CD4-positive, alpha-beta T cell treated with Interleukin-2 at 100 ng/mL for 4 hours (primary cell): ENCODE measurements at regions not wholly inside any gene's neighbourhood (a gene's known extent, or its start where the extent isn't known, plus 50 kb on each side); places are given as distances from the start of the nearest gene placed in this dataset.
"Not testable (repeated sequence)": the region's sequence is repeated elsewhere in the genome, so short reads cannot be mapped to it uniquely, and the experiment has no call there.

Source experiments
- DNase-seq: peaks from one replicate; pipeline ENCODE4 v3.0.0-alpha.2; 2020; ENCODE audit warnings: low spot score

DNA sequence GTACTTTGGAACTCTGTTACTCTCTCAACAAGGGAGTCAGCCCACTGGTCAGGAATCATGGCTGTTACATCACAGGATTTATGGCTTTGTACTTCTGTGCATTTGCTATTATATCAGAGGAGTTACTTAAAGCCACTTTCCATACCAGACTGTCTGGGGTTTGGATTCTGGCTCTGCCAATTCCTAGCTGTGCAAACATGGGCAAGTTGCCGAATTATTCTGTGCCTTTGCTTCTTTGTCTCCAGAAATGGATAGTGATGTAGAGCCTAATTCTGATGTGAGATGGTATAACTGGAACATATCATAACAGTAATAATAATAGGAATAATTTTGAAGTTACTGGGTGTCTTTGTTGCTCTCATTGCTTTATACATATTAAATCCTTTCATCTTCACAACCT lies 1047.3 kb upstream of the SEMA6A start:
- no peak for DNase-seq

DNA sequence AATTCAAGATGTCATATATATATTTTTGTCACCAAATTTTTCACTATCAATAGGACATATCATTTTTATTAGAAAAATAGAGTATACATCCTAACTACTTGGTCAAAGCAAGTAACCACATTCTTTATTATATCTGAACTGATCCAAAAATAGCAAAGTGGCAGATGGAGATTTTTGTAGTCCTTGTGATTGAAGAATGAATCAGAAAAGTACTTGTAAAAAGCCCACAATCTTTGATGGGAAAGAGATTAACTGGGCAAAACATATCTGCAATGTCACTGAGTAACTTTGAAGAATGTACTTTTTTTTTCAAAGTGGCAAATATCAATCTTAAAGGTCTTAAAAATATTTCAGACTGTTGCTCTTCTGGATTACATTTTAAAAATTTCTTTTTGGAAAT lies 1040.6 kb upstream of the SEMA6A start:
- DNase-seq, result no peak

DNA sequence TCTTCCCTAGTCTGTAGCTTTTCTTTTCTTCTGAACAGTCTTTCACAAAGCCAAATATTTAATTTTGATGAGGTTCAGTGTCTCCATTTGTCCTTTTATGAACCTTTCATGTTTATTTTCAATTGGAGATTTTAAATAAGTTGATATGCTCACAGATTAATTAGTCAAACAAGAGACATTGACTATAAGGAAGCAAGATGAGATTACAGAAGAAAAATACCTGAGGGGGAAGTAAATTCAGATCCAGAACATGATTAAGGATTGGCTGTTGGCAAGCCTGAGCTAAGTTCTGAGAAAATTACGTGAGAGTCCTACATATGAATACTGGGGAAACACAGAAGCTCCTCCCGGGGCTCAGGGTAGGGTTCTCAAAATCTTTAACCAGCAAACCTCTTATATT lies 1039.8 kb upstream of the SEMA6A start:
- DNase-seq, result no peak

DNA sequence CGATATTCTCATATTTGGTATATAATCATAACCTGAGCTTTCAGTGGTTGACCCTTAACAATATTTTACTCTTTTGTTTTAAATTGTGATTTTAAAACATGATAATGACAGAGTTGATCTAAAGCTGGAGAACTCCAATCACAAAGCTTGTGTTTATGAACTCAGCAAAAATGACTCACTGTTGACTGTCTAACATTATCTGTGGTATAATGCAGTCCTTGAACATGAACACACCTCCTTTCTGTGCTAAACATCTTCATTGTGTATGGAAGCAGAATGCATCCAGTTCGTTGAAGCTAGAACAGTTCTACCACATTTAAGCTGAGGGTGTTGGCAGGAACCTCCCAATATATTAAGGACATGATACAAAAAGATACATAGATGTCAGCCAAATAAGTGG lies 1030.2 kb upstream of the SEMA6A start:
- no peak for DNase-seq

DNA sequence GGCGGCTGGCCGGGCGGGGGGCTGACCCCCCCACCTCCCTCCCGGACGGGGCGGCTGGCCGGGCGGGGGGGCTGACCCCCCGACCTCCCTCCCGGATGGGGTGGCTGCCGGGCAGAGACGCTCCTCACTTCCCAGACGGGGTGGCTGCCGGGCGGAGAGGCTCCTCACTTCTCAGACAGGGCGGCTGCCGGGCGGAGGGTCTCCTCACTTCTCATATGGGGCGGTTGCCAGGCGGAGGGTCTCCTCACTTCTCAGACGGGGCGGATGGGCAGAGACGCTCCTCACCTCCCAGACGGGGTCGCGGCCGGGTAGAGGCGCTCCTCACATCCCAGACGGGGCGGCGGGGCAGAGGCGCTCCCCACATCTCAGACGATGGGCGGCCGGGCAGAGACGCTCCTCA lies 1025.2 kb upstream of the SEMA6A start:
- not testable (repeated sequence) for DNase-seq

DNA sequence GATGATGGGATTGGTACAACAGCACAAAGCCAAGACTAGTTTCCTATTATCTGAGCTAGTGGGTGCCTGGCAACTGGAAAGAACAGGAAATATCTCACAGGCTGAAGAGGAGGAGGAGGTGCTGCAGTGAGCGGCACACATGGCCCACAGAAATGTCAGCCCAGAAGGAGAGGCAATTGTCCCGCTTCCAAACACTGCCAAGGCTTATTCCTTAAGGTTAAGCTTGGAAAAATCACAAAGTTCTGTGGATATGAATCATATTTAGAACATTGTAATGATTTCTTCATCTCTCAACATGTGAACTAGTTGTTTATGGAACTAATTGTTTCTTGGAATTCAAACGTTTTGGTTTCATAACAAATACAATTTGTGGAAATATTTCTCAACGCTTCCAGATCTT lies 1019.5 kb upstream of the SEMA6A start:
- no peak for DNase-seq

DNA sequence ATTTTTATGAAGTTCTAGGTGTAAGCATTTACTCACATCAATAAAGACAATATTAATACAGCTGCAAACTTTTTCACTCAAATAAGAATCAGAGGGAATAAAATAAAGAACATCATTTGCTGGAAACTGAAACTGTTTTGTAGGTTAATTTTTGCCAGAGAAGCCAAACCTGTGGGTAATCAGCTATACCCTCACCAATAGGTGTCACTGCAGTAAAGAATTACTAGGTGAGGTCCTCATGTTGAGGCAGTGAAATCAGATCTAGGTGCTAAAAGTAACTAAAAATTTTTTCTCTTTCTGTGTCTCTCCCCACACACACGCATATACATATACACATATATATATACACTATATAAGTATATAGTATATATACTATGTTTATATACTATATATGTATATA lies 1016.3 kb upstream of the SEMA6A start:
- no peak for DNase-seq

DNA sequence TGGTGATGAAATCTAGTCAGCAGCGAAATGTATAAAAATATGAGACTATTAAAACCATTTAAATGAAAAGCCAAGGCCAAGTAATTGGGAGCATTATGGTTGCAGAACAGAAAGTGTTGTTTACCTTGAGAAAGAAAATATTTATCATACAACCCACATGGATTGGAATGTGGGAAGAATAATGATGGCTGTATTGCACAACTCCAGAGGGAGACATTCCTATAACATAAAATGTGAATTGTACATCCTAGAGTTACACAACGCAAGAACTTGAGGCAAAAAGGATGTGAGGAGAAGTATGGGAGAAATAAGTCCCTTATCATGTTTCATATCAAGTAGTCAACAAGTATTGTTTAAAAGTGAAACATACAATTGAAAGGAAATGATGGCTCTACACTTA lies 1014.0 kb upstream of the SEMA6A start:
- no peak for DNase-seq

DNA sequence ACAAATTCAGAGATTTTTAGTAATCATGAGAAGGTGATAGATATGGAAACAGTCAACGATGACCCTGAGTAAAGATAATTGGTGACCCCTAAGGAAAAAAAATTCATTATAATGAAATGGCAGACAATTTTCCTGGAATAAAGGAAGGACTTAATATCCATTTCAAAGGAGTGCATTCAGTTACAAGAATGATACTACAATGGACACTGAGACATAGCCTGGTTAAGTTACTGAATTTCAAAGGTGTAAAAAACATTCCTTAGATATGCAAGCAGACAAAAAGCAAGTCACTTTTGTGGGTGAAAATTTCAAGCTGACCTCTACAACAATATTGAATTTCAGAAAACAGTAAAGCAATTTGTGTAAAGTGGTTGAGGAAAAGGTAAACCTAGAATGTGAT lies 1012.5 kb upstream of the SEMA6A start:
- DNase-seq, result no peak

DNA sequence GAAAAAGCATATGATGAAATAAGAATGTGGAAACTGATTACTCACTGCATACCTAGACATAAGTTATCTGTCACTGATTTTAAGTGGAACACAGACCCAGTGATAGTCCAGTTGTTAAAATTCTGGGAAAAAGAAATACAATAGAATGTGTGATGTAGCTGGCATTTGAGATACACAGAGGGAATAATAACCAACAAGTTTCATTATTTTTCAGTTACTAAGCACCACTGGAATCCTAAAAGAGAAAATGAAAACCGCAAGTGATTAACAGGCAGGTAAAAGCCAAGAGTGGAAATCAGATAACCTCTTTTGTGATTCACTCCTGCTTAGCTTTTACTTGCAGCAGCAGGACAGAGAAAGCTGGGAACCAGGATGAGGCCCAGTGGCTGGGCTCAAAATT lies 994.0 kb upstream of the SEMA6A start:
- DNase-seq, result no peak

DNA sequence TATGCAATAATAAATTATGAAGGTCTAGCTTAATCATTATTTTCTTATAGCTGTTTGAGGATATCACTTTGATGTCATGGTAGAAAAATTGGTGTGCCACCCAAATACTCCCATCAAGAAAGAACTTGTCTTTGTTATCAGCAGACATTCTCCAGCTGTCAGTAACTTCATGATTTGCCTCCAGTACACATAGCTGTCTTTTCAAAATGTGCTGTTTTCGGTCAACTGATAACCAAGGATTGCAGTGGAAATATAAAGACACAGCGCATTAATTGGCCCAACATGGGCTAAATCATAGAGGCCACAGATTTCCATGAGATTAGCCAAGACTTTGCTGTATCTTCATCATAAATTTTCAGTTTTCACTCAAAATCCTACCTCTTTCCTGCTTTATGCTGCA lies 993.5 kb upstream of the SEMA6A start:
- DNase-seq, result no peak

DNA sequence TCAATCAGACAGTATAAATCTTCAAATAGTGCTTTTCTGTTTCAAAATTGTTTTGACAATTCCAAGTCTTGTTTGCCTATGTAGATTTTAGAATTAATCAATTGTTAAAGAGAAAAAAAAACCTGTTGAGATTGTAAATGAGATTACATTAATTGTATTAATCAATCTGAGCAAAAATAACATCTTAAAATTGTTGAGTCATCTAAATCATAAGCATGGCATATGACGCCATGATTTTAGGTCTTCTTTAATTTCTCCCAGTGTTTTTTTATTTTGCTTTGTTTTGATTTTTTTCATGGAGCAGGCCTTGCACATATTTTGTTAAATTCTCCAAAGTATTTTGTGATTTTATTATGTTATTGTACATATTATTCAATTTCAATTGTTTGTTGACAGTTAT lies 988.0 kb upstream of the SEMA6A start:
- no peak for DNase-seq

DNA sequence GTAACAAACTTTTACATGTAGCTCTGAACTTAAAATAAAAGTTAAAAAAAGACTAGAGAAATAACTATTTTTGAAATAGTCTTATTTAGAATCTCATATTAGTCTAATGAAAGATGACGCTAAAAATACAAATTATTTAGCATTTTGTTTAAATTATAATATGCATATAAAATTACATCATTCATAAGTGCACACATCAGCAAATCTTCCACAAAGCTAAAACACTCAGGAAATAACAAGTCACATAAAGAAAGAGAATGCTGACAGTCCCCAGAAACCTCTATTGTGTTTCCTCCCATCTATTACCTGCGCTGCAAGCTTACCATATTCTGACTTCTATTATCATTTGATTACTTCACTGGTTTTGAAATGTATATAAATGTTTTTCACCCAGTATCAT lies 986.9 kb upstream of the SEMA6A start:
- DNase-seq, result no peak

DNA sequence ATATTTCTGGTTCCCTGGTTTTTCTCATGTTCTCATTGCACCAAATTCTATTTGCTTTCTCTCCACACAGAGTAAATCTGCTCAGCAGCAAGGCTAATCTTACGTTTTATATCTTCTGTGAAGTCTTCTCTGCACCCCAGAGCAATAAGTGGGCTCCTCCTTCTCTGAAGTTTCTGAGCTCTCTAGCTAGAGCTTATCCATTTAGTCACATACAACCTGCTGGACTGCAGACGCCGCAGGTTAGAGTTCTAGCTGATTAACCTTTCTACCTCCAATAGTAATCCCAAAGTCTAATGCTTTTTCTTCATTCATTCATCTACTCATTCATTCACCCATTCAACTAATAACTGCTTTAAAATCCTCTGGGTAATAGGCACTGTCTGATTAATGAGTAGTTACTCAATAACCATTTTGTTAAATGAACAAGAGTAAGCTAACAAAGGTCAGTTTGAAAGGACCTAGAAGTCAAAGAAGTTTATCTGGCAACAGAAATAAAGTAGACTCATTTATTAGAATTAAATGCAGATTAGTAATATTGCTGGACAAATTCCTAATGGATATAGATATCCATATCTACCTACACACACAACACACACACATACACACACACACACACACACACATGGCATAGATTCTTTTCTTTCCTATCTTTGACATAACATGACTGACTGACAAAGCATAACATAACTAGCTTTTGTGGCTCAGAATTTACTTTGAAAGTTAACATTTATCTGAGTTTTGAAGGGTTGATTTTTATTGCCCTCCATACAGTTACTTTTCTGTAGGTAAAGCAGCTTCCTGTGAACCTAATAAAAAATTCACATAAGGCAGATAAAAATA lies 984.6 kb upstream of the SEMA6A start:
- DNase-seq, result no peak

DNA sequence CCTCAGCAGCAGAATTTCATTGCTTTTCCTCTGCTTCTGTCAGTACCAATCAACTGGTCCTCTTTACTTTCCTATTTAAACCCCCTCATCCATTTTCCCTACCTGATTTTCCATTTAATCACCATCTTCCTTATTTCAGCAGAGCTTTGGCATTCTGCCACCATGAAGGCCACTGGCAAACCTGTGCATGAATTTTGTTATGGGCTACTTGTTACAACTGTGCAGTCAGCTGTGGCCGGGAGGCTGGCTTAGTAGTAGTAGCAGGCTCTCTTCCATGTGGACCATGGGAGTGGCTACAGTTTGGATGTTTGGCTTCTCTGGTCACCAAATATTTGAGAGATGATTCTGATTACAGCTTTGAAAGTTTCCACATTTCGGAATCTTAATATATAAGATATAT lies 976.6 kb upstream of the SEMA6A start:
- no peak for DNase-seq

DNA sequence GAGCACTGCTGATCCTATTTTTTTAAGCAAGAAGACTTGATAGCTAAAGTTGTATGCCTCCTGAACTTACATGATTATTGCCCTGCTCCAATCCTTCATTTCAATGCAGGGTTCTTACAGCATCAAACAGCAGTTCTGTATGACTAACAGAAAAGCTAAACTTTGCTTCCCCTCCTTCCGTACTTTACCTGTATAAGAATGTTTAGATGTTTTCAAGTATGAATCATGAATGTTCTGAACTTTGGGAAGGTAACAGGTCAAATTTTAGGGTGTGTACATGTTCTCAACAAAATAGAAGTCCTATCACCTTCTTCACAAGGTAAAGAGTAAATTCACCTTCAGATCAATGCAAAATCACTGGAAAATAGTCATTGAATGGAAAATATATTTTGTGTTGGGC lies 972.6 kb upstream of the SEMA6A start:
- no peak for DNase-seq

DNA sequence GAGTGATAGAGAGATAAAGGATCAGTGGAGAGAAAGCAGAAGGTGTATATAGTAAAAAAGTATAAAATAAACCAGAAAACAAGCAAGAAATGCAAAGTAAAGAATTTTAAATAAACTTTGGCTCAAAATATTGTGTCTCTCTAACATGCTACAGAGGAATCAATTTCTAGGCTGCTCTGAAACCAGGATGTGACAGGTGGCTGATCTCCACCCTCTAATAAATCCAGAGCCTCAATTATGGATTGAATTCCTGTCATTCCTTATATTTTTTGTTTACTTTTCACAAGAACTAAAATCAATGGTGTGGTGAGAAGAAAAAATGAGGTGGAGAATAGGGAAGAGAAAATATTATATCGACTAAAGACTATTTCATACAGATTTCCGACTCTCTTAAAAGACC lies 965.1 kb upstream of the SEMA6A start:
- no peak for DNase-seq

DNA sequence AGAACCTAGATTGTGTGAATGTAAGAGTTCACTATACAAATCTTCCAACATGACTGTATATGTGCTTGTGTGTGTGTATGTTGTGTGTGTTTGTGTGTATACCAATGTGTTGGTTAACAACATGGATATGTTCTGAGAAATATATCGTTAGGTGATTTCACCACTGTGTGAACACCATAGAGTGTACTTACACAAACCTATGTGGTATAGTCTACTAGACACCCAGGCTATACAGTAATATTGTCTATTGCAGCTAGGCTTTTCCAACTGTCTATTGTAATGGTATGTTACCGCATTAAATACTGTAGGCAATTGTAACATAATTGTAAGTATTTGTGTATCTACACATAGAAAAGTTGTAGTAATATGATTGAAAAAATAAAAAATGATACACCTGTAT lies 959.2 kb upstream of the SEMA6A start:
- DNase-seq, result no peak

DNA sequence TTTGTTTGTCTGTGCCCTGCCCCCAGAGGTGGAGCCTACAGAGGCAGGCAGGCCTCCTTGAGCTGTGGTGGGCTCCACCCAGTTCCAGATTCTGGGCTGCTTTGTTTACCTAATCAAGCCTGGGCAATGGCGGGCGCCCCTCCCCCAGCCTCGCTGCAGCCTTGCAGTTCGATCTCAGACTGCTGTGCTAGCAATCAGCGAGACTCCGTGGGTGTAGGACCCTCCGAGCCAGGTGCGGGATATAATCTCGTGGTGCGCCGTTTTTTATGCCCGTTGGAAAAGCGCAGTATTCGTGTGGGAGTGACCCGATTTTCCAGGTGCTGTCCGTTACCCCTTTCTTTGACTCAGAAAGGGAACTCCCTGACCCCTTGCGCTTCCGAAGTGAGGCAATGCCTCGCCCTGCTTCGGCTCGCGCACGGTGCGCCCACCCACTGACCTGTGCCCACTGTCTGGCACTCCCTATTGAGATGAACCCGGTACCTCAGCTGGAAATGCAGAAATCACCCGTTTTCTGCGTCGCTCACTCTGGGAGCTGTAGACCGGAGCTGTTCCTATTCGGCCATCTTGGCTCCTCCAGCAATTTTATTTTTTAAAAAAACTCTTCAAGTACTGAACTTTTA lies 958.5 kb upstream of the SEMA6A start:
- not testable (repeated sequence) for DNase-seq

DNA sequence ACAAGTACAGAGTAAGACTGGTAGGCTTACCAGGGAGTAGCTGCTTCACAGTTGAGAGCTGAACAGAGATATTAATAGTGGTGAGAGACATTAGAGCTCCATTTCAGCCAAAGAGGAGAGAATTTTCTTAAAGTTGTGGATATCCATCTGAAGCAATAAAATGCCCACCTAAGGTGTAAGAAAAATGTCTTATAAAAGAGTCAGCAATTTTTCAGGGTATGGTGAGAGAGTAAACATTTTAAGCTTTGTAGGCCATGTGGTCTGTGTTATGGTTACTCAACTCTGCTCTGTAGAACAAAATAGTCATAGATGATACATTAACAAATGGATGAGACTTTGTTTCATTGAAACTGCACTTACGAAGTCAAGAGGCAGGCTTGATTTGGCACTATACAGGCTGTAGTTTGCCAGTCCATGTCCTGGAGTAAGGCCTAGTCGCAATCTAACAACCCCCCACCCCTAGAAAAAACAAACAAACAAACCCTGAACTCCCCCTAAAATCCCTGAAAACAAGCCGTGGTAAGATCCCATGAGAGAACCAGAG lies 945.4 kb upstream of the SEMA6A start:
- no peak for DNase-seq

DNA sequence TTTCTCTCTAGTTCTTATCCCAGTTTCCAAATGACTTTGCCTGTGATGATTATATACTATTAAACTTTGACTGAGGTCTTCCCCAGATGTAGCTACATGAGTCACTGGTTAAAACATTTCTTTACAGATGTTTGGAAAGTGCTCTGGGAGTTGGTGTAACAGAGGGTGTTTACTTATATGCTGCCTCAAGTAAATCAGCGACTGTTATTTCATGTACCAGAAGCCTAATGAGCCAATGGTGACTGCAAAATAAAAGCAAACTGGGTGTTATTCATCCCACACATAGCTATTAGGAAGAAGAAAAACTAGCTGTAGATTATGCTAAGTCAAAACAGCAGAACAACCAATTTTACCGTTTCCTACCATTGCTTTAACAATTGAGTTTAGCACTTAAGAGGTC lies 929.7 kb upstream of the SEMA6A start:
- DNase-seq, result no peak

DNA sequence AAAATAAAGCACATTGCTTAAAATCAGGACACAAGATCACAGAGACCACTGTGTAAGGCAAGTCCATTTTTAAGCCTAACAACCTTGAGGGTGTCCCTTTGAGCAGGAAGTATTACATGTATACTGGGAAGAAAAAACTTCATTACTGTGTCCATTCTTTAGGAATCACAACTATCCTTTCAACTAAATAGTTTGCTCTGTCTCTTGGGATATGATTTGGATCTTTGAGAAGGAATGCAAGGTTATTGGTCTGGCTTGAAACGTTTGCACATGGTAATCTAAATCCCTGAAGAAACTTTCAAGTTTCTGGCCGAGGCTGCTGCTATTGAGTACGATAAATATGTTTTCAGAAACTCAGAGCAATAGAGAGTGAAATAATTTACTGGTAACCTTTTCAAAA lies 923.0 kb upstream of the SEMA6A start:
- DNase-seq, result no peak

DNA sequence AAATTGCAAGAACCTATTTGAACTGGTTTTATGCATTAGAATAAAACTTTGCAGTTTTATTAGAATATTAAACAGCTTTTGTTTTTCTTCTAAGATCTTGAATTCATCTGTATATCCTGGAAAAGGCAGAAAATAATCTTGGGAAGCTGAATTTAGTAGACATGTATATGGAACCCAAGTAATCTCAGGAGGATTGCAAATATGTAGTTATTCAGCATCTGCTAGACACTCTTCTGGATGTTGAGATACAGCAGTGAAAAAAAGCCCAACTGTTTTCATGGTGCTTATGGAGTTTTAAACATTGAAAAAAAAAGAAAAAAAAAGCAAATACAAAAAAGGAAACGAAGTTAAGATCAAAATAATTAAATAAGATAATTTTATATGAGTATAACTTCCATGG lies 922.2 kb upstream of the SEMA6A start:
- no peak for DNase-seq

DNA sequence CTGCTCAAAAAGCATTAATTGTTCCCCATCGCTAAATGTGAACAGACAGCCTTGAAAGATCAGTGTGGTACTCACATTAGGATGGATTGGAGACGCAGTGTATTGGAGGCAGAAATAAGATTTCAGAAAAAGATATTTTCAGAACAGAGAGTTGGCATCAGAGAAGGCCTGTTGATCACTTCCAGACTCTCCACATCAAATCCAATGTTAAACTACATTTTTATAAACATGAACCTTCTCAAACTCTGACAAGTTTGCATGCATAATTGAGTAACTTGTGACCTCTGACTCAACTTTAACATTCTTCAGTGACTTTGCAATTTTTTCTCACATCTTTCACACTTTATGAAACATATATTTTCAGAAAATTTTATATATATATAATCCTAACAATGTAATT lies 919.6 kb upstream of the SEMA6A start:
- no peak for DNase-seq
